Right lobe of liver (tissue), 4 donors: ENCODE measurements at regions not wholly inside any gene's neighbourhood (a gene's known extent, or its start where the extent isn't known, plus 50 kb on each side); places are given as distances from the start of the nearest gene placed in this dataset.

Experiments used
- POLR2A ChIP-seq: fragments of 450-650 bp; IDR thresholded peaks from one replicate; pipeline ENCODE4 v1.6.1; 2017; ENCODE audit warnings: antibody characterized with exemption, mild to moderate bottlenecking
- TF ChIP-seq, protein P1 (sequence below), 4 donors: fragments of 200-600 bp in 3 of 4; fragments of 450-650 bp in 1 of 4; IDR thresholded peaks; one replicate each; pipeline versions ENCODE4 v1.5.1 to v1.8.0; 2016 to 2022; ENCODE audit warnings: antibody characterized with exemption in 4 of 4, mild to moderate bottlenecking in 2 of 4
- donor health status: DM: no; HTN: no; CAD: no.
- donor health status: DM: no; HTN: no; CAD: no.
- donor health status: DM: no; HTN: yes; CAD: no.

DNA sequence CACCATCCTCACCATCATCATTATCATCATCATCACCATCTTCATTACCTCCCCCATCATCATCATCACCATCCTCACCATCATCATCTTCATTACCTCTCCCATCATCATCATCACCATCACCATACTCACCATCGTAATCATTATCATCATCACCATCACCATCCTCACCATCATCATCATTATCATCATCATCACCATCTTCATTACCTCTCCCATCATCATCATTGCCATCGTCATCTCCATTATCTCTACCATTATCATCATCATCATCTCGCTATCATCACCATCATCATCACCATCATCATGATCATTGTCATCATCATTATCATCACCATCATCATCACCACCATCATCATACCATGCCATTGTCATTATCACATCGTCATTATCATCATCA, 362.9 kb downstream of the DHRSX start:
- TF ChIP-seq, protein P1, sequence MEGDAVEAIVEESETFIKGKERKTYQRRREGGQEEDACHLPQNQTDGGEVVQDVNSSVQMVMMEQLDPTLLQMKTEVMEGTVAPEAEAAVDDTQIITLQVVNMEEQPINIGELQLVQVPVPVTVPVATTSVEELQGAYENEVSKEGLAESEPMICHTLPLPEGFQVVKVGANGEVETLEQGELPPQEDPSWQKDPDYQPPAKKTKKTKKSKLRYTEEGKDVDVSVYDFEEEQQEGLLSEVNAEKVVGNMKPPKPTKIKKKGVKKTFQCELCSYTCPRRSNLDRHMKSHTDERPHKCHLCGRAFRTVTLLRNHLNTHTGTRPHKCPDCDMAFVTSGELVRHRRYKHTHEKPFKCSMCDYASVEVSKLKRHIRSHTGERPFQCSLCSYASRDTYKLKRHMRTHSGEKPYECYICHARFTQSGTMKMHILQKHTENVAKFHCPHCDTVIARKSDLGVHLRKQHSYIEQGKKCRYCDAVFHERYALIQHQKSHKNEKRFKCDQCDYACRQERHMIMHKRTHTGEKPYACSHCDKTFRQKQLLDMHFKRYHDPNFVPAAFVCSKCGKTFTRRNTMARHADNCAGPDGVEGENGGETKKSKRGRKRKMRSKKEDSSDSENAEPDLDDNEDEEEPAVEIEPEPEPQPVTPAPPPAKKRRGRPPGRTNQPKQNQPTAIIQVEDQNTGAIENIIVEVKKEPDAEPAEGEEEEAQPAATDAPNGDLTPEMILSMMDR (IDR thresholded peaks at IDR 0.05): no peak
- no peak for TF ChIP-seq POLR2A
